ENCODE measurements at regions not wholly inside any gene's neighbourhood (a gene's known extent, or its start where the extent isn't known, plus 50 kb on each side); places are given as distances from the start of the nearest gene placed in this dataset.

GRCh38 chr10:130372866-130373265 lies 236.7 kb downstream of the GLRX3 start:
- DNase-seq: no peak

- DNase-seq: peak; percentile 52
Measured at GRCh38 chr10:130377986-130378540, 241.9 kb downstream of the GLRX3 start.

GRCh38 chr10:130378556-130379400 lies 242.6 kb downstream of the GLRX3 start:
- no peak for DNase-seq

- DNase-seq: no peak
Measured at GRCh38 chr10:130380056-130380455, 243.9 kb downstream of the GLRX3 start.

GRCh38 chr10:130382031-130382430 lies 245.8 kb downstream of the GLRX3 start:
- no peak for DNase-seq

GRCh38 chr10:130387936-130388580 lies 251.9 kb downstream of the GLRX3 start:
- DNase-seq: no peak

- DNase-seq: no peak
Measured at GRCh38 chr10:130388746-130389145, 252.6 kb downstream of the GLRX3 start.

- DNase-seq: no peak
Measured at GRCh38 chr10:130389906-130390305, 253.7 kb downstream of the GLRX3 start.

GRCh38 chr10:130392031-130392430 lies 255.8 kb downstream of the GLRX3 start:
- no peak for DNase-seq

- DNase-seq: no peak
Measured at GRCh38 chr10:130393342-130393741, 257.2 kb downstream of the GLRX3 start.

- no peak for DNase-seq
Measured at GRCh38 chr10:130394832-130395231, 258.6 kb downstream of the GLRX3 start.

- DNase-seq: no peak
Measured at GRCh38 chr10:130395248-130395936, 259.2 kb downstream of the GLRX3 start.

GRCh38 chr10:130396044-130396443 lies 259.9 kb downstream of the GLRX3 start:
- DNase-seq: no peak

- DNase-seq: no peak
Measured at GRCh38 chr10:130398090-130398994, 262.2 kb downstream of the GLRX3 start.

- no peak for DNase-seq
Measured at GRCh38 chr10:130399425-130399950, 263.3 kb downstream of the GLRX3 start.

GRCh38 chr10:130400890-130401289 lies 264.7 kb downstream of the GLRX3 start:
- no peak for DNase-seq

GRCh38 chr10:130401860-130402765 lies 265.9 kb downstream of the GLRX3 start:
- DNase-seq: no peak

- peak; percentile 6 for DNase-seq
Measured at GRCh38 chr10:130403153-130404075, 267.2 kb downstream of the GLRX3 start.

- DNase-seq: no peak
Measured at GRCh38 chr10:130404476-130405055, 268.4 kb downstream of the GLRX3 start.

Measured in NCI-H1092 (cell line).